Neural progenitor cell (in vitro differentiated cells): ENCODE measurements at regions not wholly inside any gene's neighbourhood (a gene's known extent, or its start where the extent isn't known, plus 50 kb on each side); places are given as distances from the start of the nearest gene placed in this dataset.

Experiments used
- EZH2 ChIP-seq: fragments of 200-600 bp; sonication (generic); IDR thresholded peaks from 2 replicates; pipeline ENCODE4 v1.6.1; 2017; ENCODE audit warnings: antibody characterized with exemption, mild to moderate bottlenecking, moderate library complexity
- EZH2phosphoT487 ChIP-seq: fragments of 200-600 bp; sonication (generic); IDR thresholded peaks from 2 replicates; pipeline ENCODE4 v1.6.1; 2017; ENCODE audit warnings: antibody characterized with exemption
- TF ChIP-seq, protein P1 (sequence below): fragments of 200-600 bp; sonication (generic); IDR thresholded peaks from 2 replicates; pipeline ENCODE4 v1.5.1; 2017; ENCODE audit warnings: antibody characterized with exemption, mild to moderate bottlenecking

DNA sequence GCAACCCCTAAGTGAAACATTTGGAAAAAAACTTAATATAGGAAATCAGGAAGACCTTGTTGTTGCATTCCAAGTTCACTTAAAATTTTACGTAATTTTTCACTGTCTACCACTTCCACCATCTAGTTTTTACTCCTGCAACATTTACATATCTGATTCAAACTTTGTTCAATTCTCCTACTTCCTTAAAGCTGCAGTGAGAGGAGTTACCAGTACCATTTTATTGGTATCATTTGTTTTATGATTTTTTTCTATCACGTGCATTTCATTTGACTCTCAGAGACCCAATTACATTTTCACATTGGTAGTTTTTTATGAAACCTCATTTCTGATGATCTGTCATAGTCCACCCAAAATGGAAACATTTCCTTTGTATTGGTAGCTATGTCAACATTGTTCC, 284.9 kb upstream of the MDFIC2 start:
- TF ChIP-seq, protein P1, sequence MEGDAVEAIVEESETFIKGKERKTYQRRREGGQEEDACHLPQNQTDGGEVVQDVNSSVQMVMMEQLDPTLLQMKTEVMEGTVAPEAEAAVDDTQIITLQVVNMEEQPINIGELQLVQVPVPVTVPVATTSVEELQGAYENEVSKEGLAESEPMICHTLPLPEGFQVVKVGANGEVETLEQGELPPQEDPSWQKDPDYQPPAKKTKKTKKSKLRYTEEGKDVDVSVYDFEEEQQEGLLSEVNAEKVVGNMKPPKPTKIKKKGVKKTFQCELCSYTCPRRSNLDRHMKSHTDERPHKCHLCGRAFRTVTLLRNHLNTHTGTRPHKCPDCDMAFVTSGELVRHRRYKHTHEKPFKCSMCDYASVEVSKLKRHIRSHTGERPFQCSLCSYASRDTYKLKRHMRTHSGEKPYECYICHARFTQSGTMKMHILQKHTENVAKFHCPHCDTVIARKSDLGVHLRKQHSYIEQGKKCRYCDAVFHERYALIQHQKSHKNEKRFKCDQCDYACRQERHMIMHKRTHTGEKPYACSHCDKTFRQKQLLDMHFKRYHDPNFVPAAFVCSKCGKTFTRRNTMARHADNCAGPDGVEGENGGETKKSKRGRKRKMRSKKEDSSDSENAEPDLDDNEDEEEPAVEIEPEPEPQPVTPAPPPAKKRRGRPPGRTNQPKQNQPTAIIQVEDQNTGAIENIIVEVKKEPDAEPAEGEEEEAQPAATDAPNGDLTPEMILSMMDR, result no peak
- no peak for TF ChIP-seq EZH2
- no peak for TF ChIP-seq EZH2phosphoT487
